Right kidney (tissue), 1 donor: ENCODE measurements at regions not wholly inside any gene's neighbourhood (a gene's known extent, or its start where the extent isn't known, plus 50 kb on each side); places are given as distances from the start of the nearest gene placed in this dataset.

Experiments
- DNase-seq: peaks from one replicate; pipeline ENCODE4 v3.0.0-alpha.2; 2016

- no peak for DNase-seq
These were observed 69.7 kb upstream of the ACKR3 start for GRCh38 chr2:236499691-236500578.

- DNase-seq, result no peak
These were observed 68.6 kb upstream of the ACKR3 start for GRCh38 chr2:236501026-236501425.

- DNase-seq, result no peak
These were observed 68.1 kb upstream of the ACKR3 start for GRCh38 chr2:236501531-236501930.

- no peak for DNase-seq
These were observed 66.5 kb upstream of the ACKR3 start for GRCh38 chr2:236503100-236503499.

- no peak for DNase-seq
These were observed 66.0 kb upstream of the ACKR3 start for GRCh38 chr2:236503583-236503982.

- DNase-seq, result no peak
These were observed 64.6 kb upstream of the ACKR3 start for GRCh38 chr2:236505041-236505440.

- DNase-seq, result no peak
These were observed 64.0 kb upstream of the ACKR3 start for GRCh38 chr2:236505648-236506047.

GRCh38 chr2:236507393-236508085, 62.1 kb upstream of the ACKR3 start:
- peak; percentile 61 for DNase-seq

- DNase-seq, result no peak
These were observed 61.2 kb upstream of the ACKR3 start for GRCh38 chr2:236508466-236508865.

GRCh38 chr2:236510034-236510433, 59.6 kb upstream of the ACKR3 start:
- no peak for DNase-seq

- no peak for DNase-seq
These were observed 58.4 kb upstream of the ACKR3 start for GRCh38 chr2:236511266-236511665.

- DNase-seq, result no peak
These were observed 57.4 kb upstream of the ACKR3 start for GRCh38 chr2:236512267-236512666.

- peak; percentile 52 for DNase-seq
These were observed 56.7 kb upstream of the ACKR3 start for GRCh38 chr2:236512902-236513435.

GRCh38 chr2:236513956-236514355, 55.7 kb upstream of the ACKR3 start:
- no peak for DNase-seq

- DNase-seq, result no peak
These were observed 52.9 kb upstream of the ACKR3 start for GRCh38 chr2:236516708-236517107.

- DNase-seq, result no peak
These were observed 52.2 kb upstream of the ACKR3 start for GRCh38 chr2:236517251-236518031.
